Limb (tissue), 2 donors: ENCODE measurements at regions not wholly inside any gene's neighbourhood (a gene's known extent, or its start where the extent isn't known, plus 50 kb on each side); places are given as distances from the start of the nearest gene placed in this dataset.
"Not testable (repeated sequence)": the region's sequence is repeated elsewhere in the genome, so short reads cannot be mapped to it uniquely, and the experiment has no call there.

Experiments
- DNase-seq, 2 donors: peaks; one replicate each; pipeline ENCODE4 v3.0.0-alpha.2; 2016; ENCODE audit errors: extremely low spot score in 2 of 2

DNA sequence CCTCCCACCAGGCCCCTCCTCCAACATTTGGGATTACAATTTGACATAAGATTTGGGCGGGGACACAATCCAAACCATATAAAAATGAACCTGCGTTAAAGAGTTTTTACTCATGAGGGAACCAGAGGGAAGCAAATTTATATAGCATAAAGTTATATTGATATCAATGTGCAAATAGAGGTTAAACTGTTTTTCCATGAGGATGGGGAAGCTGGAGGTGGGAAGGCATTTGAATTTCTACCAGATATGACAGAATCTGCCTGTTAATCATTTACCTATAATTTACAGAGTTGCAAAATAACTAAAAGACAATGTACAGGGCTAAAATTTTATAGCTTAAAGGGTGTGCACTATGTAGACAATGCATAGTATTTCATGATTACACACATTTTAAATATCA is 322.0 kb upstream of the FKBP1C start:
- DNase-seq, result no peak

DNA sequence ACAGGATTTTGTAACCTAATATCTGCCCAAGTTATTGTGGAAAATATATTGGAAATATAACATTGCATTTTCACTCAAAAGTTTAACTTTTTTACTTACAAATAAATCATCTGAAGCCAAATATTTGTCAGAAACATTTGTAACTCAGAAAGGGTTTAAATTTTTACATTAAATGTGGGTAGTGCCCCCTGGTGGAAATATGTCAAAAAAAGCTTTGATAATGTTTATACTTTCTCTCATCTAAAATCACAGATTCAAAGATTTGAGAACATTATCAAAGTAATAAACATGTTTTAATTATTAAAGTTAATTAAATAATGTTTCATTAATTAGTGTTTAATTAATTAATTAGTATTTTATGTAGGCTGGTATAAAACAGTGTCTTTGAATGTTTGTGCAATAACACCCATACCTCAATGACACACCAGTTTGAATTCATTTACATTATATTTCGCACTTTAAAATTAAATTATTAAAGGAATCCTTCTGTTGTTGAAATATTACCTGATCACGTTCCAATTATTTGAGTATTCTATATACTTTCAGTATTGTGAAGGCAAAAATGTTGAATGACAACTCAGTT is 320.1 kb upstream of the FKBP1C start:
- DNase-seq, result peak in 1 of 2 donors; percentile 10

DNA sequence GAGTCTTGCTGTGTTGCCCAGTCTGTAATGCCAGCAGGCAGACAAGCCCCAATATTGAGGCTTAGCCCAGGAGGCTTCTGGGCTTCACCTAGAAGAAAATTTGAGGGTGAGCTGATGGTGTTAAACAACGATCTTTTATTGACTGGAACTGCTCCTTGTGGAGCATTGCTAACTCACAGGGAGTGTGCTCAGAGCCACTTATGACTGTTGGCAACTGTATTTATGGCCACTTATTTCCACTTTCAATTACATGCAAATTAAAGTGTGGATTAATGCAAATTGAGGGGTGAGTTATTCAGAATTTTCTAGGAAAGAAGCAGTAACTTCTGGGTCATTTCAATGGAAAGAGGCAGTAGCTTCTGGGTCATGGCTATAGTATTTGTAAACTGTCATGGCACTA is 317.2 kb upstream of the FKBP1C start:
- DNase-seq, result no peak

DNA sequence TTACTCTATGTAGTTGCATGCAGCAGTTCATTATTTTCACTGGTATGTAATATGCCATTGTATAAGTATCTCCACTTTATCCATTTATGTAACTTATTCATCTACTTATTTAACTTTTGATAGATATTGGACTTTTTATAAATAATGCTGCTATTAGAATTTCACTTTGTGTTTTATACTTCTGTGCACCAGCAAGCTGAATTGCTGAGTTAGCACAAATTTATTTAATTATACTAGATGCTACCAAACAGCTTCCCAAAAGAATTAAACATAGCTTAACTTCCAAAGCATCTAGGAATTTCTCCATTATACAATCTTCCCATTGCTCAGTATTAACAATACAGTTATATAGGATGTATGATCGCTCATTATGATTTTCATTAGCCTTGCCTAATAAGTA is 308.0 kb upstream of the FKBP1C start:
- no peak for DNase-seq

DNA sequence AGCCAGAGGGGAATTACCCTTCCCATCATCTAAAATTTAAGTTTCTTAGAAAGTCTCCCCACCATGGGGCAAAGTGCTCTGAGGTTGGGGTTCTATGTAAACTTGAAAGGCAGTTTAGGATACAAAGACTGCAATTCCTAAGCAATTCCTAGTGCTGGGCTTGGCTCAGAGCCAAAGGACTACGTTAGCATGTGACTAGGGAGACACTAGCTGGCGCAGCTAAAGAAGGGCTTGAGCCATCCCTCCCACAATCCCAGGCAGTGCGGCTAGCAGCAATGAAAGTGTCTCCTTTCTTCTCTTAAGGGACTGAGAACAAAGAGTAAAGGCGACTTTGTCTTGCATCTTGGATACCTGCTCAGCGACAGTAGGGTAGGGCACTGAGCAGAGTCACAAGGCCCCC is 306.6 kb upstream of the FKBP1C start:
- no peak for DNase-seq

DNA sequence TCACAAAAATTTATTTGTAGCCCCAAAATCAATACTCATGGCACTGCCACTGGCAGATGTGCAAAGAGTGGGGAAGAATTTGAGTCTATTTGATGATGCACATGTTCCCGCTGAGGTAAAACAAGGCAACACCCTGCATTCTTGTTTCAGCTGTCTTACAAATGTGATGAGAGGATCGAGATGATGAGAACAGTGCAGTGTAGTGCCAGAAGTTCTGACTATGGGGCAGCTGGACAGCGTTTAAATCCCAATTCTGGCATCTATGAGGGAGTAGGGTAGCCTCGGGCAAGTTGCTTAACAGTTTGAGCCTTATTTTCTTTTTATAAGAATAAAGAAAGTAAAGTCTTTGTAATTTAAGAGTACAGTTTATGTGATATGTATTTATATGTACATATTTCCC is 296.7 kb upstream of the FKBP1C start:
- DNase-seq, result no peak

DNA sequence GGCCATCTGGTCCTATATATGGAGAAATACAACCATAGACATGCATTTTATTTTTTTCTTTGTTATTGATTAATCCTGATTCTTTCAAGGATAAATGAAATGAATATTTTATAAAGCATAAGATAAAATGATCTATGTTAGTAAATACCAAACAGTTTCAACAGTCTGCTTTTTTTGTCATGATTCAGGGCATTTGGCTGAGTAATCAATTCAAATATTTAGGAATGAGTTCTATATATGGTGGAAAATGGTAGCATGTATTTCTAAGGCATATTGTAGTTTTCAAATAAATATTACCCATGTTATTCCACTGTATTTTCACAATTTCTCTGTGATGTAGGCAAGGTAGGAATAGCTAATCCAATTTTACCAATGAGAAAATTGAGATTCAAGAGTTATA is 287.5 kb upstream of the FKBP1C start:
- no peak for DNase-seq

DNA sequence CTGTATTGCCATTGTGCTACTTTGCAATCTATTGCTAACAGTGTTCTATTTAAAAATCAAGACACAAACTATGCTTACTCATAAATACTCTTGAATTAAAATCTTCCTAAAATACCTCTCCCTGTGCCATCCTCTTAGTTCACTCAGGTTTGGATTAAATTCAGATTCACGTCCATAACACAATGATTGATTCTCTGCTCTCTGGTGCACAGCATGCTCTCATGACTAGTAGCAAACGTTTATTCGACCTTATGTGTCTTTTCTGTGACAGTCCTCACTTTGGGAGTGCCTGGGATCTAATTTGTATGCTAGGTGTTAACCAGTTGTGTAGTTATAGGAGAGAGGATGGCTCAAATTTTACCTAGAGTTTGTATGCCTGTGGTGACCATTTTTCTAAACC is 270.4 kb upstream of the FKBP1C start:
- DNase-seq, result no peak

DNA sequence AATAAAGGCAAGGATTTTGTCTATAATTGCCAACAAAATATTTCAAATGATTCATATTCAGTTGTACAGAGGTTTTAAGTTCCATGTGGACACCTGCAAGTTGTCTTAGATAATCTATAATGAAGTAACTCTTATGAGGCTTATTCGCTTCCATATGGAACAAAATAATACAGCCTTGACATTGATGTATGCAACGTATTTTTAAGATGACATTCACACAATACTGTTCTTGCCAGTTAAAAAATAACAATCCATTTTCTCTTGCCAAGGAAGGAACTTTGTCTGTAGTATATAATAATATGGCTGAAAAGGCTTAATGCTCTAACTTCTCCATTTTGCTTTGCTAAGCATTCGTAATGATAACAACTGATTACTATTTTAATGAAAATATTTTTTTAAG is 269.3 kb upstream of the FKBP1C start:
- no peak for DNase-seq

DNA sequence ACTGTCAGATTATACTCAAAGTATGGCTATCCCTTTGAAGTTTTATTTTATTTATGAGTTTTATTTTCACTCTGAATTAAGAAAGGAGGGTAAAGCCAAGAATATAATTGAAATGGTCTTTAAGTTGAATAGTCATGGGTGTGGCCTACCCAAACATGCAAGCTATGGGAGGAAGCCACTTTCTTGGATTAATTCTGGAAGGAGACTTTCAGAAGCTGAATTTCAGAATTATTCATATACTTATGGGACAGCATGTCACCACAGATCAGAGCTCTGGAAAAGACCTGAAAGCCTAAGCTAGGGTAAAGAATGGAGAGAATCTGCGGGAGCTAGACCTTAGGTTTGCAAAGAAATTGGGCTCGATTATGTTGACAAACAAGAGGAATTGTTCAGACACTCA is 242.4 kb upstream of the FKBP1C start:
- DNase-seq, result no peak

DNA sequence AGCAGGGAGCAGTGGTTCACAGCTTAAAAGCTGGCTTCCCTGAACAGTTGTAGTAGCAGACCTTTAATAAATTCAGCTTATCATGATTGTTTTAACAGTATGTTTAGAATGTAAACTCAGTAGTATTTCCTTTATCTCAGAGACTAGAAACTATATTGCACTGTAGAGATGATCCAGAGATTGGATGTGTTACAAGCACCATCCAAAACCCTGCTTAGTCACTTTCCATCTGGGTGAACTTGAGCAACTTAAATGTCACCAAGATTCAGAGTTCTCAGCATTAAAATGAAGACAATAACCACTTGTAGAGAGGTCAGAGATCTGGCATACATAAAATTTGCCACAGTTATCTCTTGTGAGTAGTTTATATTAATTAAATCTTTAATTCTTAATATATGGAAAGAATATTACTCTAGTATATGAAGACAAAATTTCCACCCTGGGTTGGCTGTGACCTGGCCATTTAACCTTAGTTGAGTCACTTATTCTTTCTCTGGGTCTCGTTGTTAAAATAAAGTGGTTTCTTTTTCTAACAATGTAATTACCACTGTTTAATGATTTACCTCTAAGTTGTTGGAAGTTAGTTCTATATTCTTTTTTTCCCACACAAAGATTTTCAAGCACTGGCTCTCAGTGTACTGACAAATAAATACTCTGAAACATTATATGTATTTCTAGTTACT is 239.2 kb upstream of the FKBP1C start:
- no peak for DNase-seq

DNA sequence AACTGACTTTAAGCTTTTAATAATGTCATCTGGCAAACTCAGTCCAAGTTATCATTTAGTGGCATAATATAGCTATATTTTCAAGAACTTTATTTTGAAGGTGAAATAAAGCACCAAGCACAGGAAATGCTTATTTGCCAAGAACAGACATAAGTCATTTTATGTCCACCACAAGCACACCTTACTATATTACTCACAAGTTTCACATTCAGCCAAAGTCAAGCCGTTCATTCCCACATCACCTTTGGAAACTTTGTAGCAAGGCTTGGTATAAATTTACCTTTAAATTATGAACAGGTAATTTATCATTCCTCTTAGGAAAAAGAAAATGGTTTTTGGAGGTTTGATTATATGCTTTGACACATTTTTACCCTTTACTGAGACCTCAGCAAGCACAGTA is 236.8 kb upstream of the FKBP1C start:
- no peak for DNase-seq

DNA sequence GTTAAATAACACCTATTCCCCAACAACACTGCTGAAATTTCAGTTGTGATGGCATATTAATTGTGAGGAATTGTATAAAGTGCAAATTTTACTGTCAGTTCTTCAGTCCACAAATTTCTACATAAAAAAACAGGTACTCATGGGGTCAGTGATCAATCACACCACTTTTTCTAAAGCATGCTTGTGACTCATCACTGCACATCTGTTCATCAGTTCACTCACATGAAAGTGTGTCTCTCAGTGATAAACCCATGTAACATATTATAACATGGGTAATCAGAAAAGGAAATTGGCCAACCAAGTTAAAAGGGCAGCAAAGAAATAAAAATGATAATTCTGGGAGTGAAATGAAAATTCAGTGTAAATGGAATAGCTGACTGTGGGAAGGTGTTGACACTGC is 234.7 kb upstream of the FKBP1C start:
- no peak for DNase-seq

DNA sequence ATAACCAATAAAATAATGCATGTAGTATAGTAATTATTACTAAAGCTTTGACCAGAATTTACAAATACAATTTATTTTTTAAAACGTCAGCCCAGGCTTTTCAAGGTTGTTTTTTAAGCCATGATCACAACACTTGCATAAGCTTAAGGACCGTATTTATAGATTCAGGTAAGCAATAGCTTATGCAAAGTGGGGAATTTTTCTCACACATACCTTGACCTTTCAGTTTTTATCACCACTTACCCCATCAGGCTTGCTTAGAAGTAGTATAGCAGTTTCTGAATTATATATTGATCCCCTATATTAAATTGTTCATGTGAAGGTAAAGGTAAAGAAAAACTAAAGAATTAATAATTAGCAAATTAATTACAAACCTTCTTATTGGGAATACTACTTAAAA is 232.3 kb upstream of the FKBP1C start:
- DNase-seq, result no peak

DNA sequence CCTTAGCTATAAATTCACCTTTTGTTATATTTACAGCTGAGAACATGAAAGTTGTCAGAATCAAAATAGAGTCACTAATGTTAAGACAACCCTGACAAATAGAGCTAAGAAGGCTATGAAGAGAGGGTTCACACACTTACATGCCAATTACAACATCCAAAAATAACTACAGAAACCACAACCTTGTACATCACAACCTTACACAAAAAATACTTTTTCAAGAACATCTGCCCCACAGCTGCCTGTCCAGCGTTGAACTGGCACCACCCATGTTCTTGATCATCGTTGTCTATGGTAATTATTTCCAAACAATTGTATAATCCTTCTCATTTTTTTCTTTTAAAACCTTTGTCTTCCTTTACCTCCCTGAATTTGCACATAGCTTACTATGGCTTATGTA is 231.2 kb upstream of the FKBP1C start:
- no peak for DNase-seq

DNA sequence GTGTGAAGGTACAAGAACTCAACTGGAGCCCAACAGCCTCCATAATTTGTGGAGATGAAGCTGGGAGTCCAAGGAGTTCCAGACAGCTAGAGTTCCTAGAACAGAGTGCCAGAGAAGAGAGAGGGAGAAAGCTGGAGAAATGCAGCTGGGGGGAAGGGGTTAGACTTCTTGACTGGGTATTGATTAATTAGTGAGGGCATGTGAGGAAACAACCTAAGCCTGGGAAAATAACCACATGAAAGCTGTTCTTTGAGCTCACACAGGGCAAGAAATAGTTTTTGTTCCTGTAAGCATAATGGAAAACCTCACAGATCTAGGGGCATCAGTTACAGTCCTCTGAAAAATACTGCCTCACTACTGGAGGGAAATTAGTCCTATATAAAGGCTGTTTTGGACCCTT is 230.5 kb upstream of the FKBP1C start:
- no peak for DNase-seq

DNA sequence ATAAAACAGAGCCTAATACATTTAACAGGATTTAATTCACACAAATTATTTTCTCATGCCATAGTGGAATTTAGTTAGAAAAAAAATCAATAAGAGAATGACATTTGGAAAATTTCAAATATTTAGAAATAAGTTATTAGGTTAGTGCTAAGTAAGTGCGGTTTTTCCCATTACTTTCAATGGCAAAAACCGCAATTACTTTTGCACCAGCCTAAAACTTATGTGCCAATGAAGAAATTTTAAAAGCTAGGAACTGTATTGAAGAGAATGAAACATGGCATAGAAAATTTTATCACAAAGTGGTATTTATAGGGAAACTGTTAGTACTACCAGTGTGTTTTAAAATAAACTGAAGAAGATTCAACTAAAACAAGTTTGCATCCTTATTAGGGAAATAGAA is 228.3 kb upstream of the FKBP1C start:
- DNase-seq, result no peak

DNA sequence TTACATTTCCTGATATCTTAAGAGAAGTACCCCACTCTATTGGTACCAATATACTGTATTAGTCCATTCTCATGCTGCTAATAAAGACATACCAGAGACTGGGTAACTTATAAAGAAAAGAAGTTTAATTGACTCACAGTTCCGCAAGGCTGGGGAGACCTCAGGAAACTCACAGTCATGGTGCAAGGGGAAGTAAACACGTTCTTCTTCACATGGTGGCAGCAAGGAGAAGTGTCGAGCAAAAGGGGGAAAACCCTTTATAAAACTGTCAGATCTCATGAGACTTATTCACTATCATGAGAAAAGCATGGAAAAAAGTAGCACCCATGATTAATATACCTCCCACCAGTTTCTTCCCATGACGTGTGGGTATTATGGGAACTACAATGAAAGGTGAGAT is 219.6 kb upstream of the FKBP1C start:
- not testable (repeated sequence) for DNase-seq

DNA sequence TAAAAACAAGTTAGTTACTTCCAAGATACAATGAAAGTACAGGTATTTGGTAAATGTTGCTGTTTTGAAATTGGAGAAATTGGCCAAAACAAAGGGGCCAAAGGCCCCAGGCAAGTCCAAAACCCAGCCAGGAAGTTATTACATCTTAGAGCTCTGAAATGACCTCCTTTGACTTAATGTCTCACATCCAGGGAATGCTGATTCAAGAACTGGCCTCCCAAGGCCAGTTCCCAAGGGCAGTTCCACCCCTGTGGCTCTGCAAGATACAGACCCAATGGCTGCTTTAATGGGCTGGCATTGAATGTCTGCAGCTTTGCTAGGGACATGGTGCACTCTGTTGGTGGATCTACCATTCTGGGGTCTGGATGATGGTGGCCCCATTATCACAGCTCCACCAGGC is 217.3 kb upstream of the FKBP1C start:
- DNase-seq, result no peak

DNA sequence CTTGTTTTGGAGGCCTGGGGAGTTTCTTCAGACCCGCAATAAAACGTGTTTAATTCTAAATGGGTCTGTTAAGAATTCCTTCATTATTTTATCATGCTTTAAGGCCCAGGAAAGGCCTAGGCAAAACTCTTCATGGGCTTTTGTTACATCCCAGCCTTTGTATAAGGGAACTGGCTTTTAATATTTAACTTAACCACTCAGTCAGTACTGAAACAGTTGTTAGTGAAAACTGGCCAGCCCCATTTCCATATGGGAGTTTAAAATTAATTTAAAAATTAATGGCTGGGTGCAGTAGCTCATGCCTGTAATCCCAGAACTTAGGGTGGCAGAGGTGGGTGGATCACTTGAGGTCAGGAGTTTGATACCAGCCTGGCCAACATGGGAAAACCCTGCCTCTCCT is 213.2 kb upstream of the FKBP1C start:
- DNase-seq, result no peak

DNA sequence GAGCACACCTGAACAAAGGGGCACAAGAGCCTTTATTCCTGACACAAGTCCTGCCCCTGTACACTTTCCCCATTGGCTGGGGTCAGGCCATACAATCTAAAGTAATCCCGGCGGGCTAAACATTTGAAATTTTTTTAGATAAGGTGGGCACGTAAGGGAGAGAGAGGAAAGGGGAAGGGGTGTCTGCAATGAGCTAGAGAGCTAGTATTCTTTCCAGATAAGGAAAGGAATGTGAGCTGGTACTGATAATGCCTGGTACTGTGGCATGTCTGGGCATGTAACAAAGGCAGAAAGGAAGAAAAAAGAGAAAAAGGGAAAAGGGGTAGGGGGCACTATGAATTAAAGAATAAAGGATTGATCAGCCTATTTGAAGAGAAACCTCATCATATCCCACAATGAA is 212.0 kb upstream of the FKBP1C start:
- not testable (repeated sequence) for DNase-seq

DNA sequence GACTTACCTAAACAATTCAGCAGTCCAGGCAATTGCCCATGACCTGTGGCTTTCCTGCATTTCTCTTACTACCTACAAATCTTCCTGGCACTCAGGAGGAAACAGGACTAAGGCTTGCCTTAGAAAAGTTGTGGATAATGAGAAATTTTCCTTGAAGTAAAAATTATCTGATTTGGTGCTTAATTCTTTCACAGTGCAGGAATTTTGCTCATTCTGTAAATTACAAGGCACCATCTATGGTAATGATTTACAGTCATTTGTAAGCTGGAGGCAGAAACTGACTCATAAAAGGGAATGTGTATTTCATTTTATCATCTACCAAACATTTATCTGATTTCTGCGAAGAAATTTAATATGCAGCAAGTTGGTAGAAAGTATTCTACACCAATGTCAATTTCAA is 211.5 kb upstream of the FKBP1C start:
- DNase-seq, result no peak

DNA sequence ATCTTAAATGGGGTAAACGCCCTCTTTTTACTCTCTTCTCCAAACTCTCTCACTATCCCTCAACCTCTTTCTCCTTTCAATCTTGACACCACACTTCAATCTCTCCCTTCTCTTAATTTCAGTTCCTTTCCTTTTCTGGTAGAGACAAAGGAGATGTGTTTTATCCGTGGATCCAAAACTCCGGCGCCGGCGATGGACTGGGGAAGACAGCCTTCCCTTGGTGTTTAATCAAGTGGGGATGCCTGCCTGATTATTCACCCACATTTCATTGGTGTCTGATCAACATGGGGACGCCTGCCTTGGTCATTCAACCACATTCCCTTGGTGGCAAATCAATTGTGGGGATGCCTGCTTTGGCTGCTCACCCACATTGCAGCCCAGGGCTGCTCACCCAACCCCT is 205.3 kb upstream of the FKBP1C start:
- DNase-seq, result not testable (repeated sequence)

DNA sequence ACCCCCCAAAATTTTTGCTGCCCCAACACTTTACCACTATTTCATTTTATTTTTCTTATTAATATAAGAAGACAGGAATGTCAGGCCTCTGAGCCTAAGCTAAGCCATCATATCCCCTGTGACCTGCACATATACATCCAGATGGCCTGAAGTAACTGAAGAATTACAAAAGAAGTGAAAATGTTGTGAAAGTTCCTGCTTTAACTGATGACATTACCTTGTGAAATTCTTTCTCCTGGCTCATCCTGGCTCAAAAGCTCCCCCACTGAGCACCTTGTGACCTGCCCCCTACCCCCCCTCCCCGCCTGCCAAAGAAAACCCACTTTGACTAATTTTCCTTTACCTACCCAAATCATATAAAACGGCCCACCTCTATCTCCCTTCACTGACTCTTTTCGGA is 200.3 kb upstream of the FKBP1C start:
- not testable (repeated sequence) for DNase-seq
